ENCODE measurements at regions not wholly inside any gene's neighbourhood (a gene's known extent, or its start where the extent isn't known, plus 50 kb on each side); places are given as distances from the start of the nearest gene placed in this dataset.

DNA sequence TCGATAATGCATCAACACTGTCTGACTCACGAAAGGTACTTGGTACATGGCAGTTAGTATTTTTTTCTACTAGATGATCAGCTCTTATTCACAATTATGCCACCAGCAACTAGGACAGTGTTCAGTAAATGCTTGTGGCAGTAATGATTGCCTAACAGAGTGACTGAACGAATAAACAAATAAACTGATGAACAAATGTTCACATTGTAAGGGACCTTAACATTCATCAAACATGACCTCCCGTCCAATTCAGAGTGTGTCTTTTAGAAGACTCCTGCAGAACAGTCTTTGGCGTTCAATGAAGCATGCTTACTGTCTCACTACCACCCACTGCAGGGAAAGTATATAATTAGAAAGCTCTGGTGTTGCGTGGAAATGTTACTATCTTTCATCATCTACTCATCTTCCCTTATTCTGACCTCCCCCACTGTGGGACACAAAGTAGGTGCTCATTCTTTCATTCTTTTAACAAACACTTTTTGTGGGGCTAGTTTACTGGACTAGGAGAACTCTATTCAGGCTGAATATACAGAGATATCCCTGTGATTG lies 319.3 kb downstream of the RAB28 start:
- no peaks in the 10 kb centered on the region for H3K4me1 ChIP-seq
- FAIRE-seq (no peak), DNase-seq (ENCODE audit: low read depth in 1 of 2, low spot score in 1 of 2) (no peak), ATAC-seq (no peak)
- no peak overlapping the region for H3K27ac ChIP-seq
- CTCF ChIA-PET: no interaction called here
- POLR2A ChIA-PET: no interaction called here
- no peak overlapping the region for H3K4me2 ChIP-seq
- no peaks in the 10 kb centered on the region for H3K9me3 ChIP-seq
- TF ChIP-seq NR3C1 (IDR thresholded peaks at IDR 0.05) (no peak), MAZ (IDR thresholded peaks at IDR 0.05; ENCODE audit: borderline replicate concordance, low read depth, low read length) (no peak), CEBPB (IDR thresholded peaks at IDR 0.05) (no peak), KDM1A (IDR thresholded peaks at IDR 0.05; ENCODE audit: low read depth) (no peak), NFE2L2 (conservative IDR thresholded peaks at IDR 0.05; ENCODE audit: low read length) (no peak), CBX8 (IDR thresholded peaks at IDR 0.05) (no peak), EHF (CRISPR knock-in tag; IDR thresholded peaks at IDR 0.05) (no peak), TFCP2L1 (CRISPR knock-in tag; IDR thresholded peaks at IDR 0.05) (no peak), HEYL (CRISPR knock-in tag; IDR thresholded peaks at IDR 0.05) (no peak)
- TF ChIP-seq, protein P1, sequence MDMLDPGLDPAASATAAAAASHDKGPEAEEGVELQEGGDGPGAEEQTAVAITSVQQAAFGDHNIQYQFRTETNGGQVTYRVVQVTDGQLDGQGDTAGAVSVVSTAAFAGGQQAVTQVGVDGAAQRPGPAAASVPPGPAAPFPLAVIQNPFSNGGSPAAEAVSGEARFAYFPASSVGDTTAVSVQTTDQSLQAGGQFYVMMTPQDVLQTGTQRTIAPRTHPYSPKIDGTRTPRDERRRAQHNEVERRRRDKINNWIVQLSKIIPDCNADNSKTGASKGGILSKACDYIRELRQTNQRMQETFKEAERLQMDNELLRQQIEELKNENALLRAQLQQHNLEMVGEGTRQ (IDR thresholded peaks at IDR 0.05): no peak
- TF ChIP-seq, protein P2, sequence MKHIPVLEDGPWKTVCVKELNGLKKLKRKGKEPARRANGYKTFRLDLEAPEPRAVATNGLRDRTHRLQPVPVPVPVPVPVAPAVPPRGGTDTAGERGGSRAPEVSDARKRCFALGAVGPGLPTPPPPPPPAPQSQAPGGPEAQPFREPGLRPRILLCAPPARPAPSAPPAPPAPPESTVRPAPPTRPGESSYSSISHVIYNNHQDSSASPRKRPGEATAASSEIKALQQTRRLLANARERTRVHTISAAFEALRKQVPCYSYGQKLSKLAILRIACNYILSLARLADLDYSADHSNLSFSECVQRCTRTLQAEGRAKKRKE (CRISPR knock-in tag; IDR thresholded peaks at IDR 0.05; ENCODE audit: low read depth): no peak
- TF ChIP-seq, protein P3, sequence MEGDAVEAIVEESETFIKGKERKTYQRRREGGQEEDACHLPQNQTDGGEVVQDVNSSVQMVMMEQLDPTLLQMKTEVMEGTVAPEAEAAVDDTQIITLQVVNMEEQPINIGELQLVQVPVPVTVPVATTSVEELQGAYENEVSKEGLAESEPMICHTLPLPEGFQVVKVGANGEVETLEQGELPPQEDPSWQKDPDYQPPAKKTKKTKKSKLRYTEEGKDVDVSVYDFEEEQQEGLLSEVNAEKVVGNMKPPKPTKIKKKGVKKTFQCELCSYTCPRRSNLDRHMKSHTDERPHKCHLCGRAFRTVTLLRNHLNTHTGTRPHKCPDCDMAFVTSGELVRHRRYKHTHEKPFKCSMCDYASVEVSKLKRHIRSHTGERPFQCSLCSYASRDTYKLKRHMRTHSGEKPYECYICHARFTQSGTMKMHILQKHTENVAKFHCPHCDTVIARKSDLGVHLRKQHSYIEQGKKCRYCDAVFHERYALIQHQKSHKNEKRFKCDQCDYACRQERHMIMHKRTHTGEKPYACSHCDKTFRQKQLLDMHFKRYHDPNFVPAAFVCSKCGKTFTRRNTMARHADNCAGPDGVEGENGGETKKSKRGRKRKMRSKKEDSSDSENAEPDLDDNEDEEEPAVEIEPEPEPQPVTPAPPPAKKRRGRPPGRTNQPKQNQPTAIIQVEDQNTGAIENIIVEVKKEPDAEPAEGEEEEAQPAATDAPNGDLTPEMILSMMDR (IDR thresholded peaks at IDR 0.05): no peak
- no peak overlapping the region for H3K4me3 ChIP-seq
- 11% methylated on average over 6 of the region's 6 CpGs for WGBS (ENCODE audit: missing lambda C conversion rate)

DNA sequence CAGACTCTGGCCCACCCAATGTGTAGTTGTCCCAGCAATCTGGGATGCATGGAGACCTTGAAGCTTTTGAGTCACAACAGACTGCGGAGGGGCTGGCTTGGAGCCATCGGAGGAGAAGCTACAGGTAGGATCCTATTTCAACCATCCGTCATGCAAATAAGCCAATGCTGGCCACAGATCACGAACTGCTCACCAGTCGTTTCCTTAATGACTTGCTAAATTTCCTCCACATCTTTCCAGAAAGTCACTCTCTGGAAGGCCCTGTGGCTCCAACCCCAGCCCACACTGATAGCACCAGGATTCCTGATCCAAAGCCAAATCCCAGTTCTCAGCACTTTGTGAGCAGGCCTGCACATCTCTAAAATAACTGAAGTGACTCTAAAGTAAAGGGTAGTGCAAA lies 321.3 kb downstream of the RAB28 start:
- DNase-seq (ENCODE audit: low read depth in 1 of 2, low spot score in 1 of 2) (no peak), FAIRE-seq (no peak), ATAC-seq (no peak)
- POLR2A ChIA-PET: no interaction called here
- WGBS (ENCODE audit: missing lambda C conversion rate): 50% methylated on average over 5 of the region's 5 CpGs
- H3K27ac ChIP-seq: no peak overlapping the region
- TF ChIP-seq ZNF302 (CRISPR knock-in tag; IDR thresholded peaks at IDR 0.05) (no peak), KDM5A (IDR thresholded peaks at IDR 0.05) (no peak), ESRRA (IDR thresholded peaks at IDR 0.05; ENCODE audit: borderline replicate concordance, low read length) (no peak)
- TF ChIP-seq, protein P4, sequence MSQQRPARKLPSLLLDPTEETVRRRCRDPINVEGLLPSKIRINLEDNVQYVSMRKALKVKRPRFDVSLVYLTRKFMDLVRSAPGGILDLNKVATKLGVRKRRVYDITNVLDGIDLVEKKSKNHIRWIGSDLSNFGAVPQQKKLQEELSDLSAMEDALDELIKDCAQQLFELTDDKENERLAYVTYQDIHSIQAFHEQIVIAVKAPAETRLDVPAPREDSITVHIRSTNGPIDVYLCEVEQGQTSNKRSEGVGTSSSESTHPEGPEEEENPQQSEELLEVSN (IDR thresholded peaks at IDR 0.05; ENCODE audit: borderline replicate concordance, low read depth): no peak
- no peak overlapping the region for H3K4me3 ChIP-seq
- H3K9me3 ChIP-seq: no peaks in the 10 kb centered on the region
- CTCF ChIA-PET: no interaction called here
- no peak overlapping the region for H3K4me2 ChIP-seq
- no peaks in the 10 kb centered on the region for H3K4me1 ChIP-seq

DNA sequence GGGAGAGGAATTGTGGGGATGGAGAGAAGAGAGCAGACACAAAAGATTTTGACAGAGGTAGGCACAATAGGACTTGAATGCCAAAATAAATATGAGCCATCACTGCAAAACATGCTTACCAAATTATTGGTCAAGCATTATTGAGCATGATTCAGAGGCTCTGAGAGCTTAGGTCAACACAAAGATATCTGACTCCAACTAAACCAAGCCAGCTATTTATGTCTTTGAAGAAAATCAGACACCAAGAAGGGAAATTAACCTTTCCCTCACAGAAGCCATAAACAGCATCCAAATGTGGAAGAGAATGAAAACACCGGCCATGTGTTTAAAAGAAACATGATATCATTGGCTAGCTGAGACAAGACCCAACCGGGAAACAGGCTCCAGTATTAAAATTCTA lies 323.2 kb downstream of the RAB28 start:
- Histone ChIP-seq H3K27ac (no peak overlapping the region), H3K4me3 (no peak overlapping the region), H3K4me1 (no peaks in the 10 kb centered on the region), H3K4me2 (no peak overlapping the region), H3K9me3 (no peaks in the 10 kb centered on the region)
- FAIRE-seq (no peak), ATAC-seq (no peak), DNase-seq (ENCODE audit: low read depth in 1 of 2, low spot score in 1 of 2) (no peak)
- 14% methylated on average over 2 of the region's 2 CpGs for WGBS (ENCODE audit: missing lambda C conversion rate)
- ChIA-PET CTCF (no interaction called here), POLR2A (no interaction called here)
- no peak for TF ChIP-seq EP300 (IDR thresholded peaks at IDR 0.05)
- TF ChIP-seq POLR2AphosphoS2 (conservative IDR thresholded peaks at IDR 0.05; ENCODE audit: low read length): no peak
- TF ChIP-seq RNF2 (IDR thresholded peaks at IDR 0.05; ENCODE audit: borderline replicate concordance, low read depth): no peak
- no peak for TF ChIP-seq NR3C1 (IDR thresholded peaks at IDR 0.05)
- TF ChIP-seq JUN (IDR thresholded peaks at IDR 0.05): no peak
- TF ChIP-seq POLR2A (IDR thresholded peaks at IDR 0.05; ENCODE audit: low read length): no peak
- TF ChIP-seq MYC (IDR thresholded peaks at IDR 0.05; ENCODE audit: borderline replicate concordance, low read length): no peak
- no peak for TF ChIP-seq HEYL (CRISPR knock-in tag; IDR thresholded peaks at IDR 0.05)
- TF ChIP-seq, protein P4 (IDR thresholded peaks at IDR 0.05; ENCODE audit: borderline replicate concordance, low read depth): no peak
- no peak for TF ChIP-seq FOSB (CRISPR knock-in tag; IDR thresholded peaks at IDR 0.05)
- no peak for TF ChIP-seq ESRRA (IDR thresholded peaks at IDR 0.05; ENCODE audit: borderline replicate concordance, low read length)
